HG02870 (cell line): ENCODE measurements at regions not wholly inside any gene's neighbourhood (a gene's known extent, or its start where the extent isn't known, plus 50 kb on each side); places are given as distances from the start of the nearest gene placed in this dataset.

Source experiments
- ATAC-seq: cut with Tn5 transposase; IDR thresholded peaks from one replicate; pipeline ENCODE4 v1.9.1; 2021; ENCODE audit warnings: mild to moderate bottlenecking, moderate library complexity; ENCODE audit not compliant: unreplicated experiment

GRCh38 chr1:38721816-38722215 lies 137.8 kb downstream of the RRAGC start:
- no peak for ATAC-seq

GRCh38 chr1:38719880-38720279 lies 139.7 kb downstream of the RRAGC start:
- no peak for ATAC-seq

DNA sequence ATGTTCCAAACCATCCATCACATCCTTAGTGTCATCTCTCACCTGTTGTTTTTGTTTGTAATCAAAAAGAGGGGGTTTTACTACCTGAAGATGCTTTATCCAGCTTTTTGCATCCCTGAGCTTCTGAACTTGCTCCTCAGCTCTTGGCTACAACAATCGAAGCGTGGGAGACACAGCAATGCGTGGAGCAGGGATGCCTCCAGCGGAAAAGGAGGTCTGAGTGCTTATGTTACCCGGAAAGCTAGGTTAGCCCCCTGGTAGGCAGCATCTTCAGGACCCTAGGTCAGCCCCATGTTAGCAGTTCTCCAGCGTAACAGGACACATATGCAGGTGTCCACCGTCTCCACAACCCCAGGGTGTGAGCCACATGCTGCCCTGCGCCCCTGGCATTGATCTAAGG lies 141.5 kb downstream of the RRAGC start:
- ATAC-seq: no peak

DNA sequence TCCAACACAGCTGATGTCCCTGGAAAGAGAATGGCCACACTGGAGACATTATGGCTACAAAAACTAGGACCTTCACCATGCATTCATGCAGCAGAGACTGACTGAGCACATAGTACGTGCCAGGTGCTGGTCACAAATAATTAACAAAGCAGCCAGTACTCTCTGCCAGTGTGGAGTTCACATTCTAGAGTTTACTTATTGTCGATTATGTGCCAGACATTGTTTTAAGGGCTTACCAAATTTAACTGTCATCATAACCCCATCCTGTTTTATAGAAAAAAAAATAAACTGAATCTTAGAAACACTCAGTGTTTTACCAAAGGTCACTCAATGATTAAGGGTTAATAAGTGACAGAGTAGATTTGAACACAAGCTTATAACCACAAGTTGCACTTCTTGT lies 143.3 kb downstream of the RRAGC start:
- ATAC-seq: no peak

DNA sequence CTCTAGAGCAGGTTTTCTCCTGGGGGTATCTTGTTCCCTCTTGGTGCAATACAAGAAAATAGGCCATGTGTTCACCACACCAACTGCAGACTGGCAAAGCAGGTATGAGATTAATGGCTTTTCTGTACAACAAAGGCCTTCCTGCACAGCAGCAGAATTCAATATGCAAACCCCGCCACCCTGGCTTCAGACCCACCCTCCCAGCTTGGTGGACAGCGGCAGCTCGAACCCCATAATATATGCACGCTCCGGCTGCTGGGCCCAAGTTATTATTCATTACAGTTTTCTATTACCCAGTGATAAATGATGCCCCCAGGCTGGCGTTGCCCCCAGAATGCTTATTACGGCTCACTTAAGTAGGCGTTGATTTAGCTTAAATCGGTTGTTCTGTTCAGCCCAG lies 144.2 kb downstream of the RRAGC start:
- ATAC-seq: no peak

DNA sequence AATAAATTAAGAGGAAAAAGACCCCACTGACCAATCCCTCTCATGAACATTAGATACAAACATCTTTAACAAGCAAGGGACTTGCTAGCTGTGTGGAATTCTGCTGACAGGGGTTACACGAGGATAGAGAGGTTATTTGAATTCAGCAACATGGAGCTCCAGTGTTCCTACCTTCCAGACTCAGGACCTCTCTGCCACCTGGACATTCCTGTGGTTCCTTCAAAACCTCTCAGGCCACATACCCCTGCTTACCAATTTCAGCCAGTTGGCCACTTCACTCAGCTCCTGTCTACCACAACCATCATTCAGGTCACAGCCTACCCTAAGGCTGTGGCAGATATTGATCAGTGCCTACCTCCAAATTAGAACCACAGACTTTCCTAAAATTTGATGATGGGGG lies 147.5 kb downstream of the RRAGC start:
- ATAC-seq: no peak

- ATAC-seq: no peak
Observed at GRCh38 chr1:38708701-38709258, 150.8 kb downstream of the RRAGC start.

GRCh38 chr1:38701088-38701487 lies 158.5 kb downstream of the RRAGC start:
- ATAC-seq: no peak

DNA sequence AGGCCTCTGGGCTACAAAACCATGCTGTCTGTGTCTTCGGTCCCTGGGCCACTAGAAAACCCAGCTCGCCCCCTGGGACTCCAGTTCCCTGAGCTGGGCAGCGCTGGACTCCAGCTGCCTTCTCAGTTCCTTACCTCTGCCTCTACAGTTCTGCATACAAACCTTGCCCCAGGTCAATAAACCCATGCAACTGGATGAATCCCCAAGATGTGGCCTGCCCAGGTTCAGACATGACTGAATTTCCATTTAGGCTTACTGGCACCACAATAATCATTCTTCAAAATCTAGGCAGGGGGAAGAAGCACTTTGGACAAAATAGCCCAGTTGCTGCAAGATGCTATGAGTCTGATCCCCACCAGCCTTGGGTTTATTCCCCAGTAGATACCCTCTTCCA lies 159.5 kb downstream of the RRAGC start:
- no peak for ATAC-seq

DNA sequence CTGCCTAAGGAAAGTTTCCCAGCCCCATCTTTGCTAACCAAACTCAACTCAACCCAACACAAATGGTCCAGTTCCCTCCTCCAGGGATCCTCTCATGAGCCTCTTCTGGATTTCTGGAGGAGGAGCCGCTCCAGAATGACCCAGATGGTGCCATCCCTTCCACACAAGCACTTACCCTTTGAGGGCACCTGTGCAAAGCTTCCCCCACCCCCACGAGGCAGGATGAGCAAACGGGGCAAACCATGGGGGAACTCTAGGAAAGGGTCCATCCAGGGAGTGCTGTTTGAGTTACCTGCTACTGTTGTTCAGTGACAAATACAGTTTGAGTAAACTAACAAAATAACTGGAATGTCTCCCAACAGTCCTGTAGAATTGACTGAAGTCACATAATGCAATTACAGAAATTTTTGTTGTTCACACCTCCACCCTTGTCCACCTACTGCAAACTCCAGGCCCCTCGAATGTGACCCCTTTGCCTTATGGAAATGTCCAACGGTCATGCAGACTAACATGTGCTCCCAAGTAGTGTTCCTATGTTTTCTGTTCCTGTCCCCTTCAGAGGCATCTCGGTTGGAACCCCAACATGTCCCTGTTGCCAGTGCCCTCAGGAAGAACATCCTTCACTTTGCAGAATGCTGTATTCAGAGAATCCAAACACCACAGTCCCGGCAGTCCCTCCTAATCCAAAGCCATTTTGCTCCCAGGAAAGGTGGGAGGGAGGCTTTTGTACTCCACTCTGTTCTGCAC lies 160.1 kb downstream of the RRAGC start:
- no peak for ATAC-seq

- no peak for ATAC-seq
Observed at GRCh38 chr1:38697387-38697786, 162.2 kb downstream of the RRAGC start.

GRCh38 chr1:38696371-38696770 lies 163.2 kb downstream of the RRAGC start:
- ATAC-seq: no peak

DNA sequence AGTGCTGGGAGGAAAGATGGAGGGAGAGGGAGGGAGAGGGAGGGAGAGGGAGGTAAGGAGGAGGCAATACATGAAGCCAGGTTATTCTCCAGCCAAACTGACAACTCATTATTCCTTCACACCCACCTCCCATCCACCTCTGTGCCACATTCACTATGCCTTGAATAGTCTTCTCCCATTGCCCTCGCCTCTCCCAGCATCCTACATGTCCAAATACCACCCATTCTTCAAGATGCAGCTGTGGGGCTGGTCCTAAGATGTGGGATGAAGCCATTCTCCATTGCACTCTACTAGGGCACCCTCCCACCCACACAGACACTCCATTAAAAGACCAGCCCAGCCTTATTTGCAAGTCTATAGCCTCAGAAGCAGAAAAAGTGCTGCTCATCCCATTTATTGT lies 165.8 kb downstream of the RRAGC start:
- no peak for ATAC-seq

DNA sequence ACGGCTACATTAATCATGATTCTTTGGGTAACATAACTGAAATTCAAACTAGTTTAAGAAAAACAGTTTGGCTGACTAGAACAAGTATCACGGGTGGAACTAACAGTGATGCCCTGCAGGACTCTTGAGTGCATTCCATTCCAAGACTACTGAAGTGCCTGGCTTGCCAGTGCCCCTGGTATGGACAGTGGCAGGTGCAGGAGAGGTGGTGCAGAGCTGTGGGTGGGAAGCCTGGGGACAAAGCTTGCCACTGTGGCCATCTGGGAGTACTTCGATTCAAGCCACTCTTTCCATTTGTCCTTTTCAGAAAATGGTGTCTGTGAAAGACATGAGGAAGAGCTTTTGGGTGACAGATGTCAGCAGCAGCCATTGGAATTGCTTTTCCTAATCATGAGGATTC lies 166.5 kb downstream of the RRAGC start:
- ATAC-seq: no peak

- no peak for ATAC-seq
Observed at GRCh38 chr1:38690790-38691449, 168.7 kb downstream of the RRAGC start.

DNA sequence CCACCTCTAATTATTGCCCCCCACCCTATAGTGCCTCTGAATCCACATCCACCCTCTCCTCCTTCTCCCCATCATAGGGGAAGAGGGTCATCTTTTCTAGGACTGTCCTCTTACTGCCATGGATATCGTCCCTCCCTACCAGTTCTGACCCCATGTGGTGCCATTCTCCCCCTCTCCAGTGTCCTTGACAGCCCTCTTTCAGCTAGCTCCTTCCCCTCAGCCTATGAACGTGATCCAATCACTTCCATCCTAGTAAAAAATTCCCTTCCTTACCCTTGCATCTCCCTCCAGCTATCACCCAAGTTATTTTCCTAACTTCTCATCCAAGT lies 172.7 kb downstream of the RRAGC start:
- ATAC-seq: no peak

DNA sequence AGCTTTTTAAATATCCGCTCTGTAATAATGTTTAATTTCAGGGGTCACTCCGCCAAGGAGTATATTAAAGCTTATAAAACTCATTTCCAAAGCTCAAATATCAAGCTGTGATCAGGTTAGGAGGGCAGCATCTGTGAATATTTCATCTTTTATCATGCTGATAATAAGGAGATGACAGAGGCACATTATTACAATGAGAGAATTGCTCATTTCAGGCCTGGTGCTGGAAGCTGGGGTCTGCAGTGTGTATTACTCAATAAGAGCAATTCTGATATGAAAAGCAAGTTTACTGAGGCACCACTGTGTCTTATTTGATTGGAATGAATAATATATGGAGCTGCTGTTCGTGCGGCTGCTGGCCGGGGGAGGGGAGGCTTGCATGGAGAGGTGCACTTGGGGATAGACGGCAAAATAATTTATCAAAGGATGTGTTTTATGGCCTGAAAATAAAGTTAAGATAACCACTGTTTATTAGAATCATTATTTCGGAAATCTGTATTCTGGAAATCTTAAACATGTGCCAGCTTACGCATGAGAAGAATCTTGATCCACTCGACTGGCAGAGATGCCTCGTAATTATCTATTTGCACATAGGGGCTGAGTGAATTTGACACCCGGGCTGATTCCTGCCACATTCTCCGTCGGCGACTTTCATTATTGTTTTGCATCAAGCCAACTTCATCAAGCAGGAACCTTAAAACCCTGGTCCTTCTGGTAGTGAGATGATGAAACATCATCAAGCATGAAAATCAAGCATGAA lies 173.2 kb downstream of the RRAGC start:
- ATAC-seq: no peak

DNA sequence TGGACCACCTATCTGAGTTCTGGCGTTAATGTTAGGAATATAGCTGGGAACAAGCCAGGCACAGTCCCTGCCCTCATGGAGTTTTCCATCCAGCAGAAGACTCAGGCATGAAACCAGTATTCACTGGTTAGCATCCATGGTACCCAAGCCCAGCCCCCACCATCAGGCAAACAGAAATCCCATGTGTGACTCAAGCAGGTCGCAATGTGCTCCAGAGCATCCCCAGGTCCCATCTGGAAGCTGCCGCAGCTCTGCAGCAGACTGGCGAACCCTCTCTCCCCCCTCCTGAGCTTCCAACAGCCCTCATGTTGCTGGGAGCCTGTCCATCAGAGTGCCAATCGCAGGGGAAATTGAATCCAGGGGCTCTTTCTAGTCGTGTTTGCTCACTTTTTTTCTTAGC lies 174.2 kb downstream of the RRAGC start:
- ATAC-seq: no peak

- no peak for ATAC-seq
Observed at GRCh38 chr1:38680801-38681510, 178.6 kb downstream of the RRAGC start.

- ATAC-seq: no peak
Observed at GRCh38 chr1:38677756-38678155, 181.8 kb downstream of the RRAGC start.

- ATAC-seq: no peak
Observed at GRCh38 chr1:38677311-38677710, 182.3 kb downstream of the RRAGC start.
